OCI-LY1 (cell line): ENCODE measurements at regions not wholly inside any gene's neighbourhood (a gene's known extent, or its start where the extent isn't known, plus 50 kb on each side); places are given as distances from the start of the nearest gene placed in this dataset.

Source experiments
- H2AFZ ChIP-seq: fragments of 200-600 bp; sonication (generic), shearing (Covaris generic); 2 replicates; pipeline ENCODE4 v1.6.0; 2014; ENCODE audit warnings: antibody characterized with exemption, mild to moderate bottlenecking, low read length
- H3F3A ChIP-seq: fragments of 200-600 bp; sonication (generic), shearing (Covaris generic); 2 replicates; pipeline ENCODE4 v1.6.0; 2014; ENCODE audit warnings: mild to moderate bottlenecking, antibody characterized with exemption, low read length, moderate library complexity; ENCODE audit not compliant: insufficient read depth
- H3K27ac ChIP-seq: fragments of 200-600 bp; sonication (generic); 2 replicates; pipeline ENCODE4 v1.5.1; 2014; ENCODE audit warnings: low read length, mixed run types, mild to moderate bottlenecking, low read depth; ENCODE audit not compliant: poor library complexity, severe bottlenecking
- H3K27me3 ChIP-seq: fragments of 200-600 bp; sonication (generic); 2 replicates; pipeline ENCODE4 v1.6.0; 2014; ENCODE audit warnings: antibody characterized with exemption, mild to moderate bottlenecking, low read length, moderate library complexity; ENCODE audit not compliant: insufficient read depth
- H3K36me3 ChIP-seq: fragments of 200-600 bp; sonication (generic); 2 replicates; pipeline ENCODE4 v1.6.1; 2014; ENCODE audit warnings: mild to moderate bottlenecking, antibody characterized with exemption, low read length, moderate library complexity, mixed read lengths; ENCODE audit not compliant: insufficient read depth
- H3K4me1 ChIP-seq: fragments of 200-600 bp; sonication (generic); 2 replicates; pipeline ENCODE4 v1.5.1; 2014; ENCODE audit warnings: mild to moderate bottlenecking, low read length, moderate library complexity; ENCODE audit not compliant: insufficient read depth, severe bottlenecking
- H3K4me2 ChIP-seq: fragments of 200-600 bp; sonication (generic), shearing (Covaris generic); 2 replicates; pipeline ENCODE4 v1.6.1; 2014; ENCODE audit warnings: low read length
- H3K4me3 ChIP-seq: fragments of 200-600 bp; sonication (generic); 2 replicates; pipeline ENCODE4 v1.5.1; 2014; ENCODE audit warnings: low read length, low read depth, mild to moderate bottlenecking, mixed read lengths; ENCODE audit not compliant: poor library complexity, severe bottlenecking
- H3K79me2 ChIP-seq: fragments of 200-600 bp; shearing (Covaris generic); 2 replicates; pipeline ENCODE4 v1.6.1; 2016; ENCODE audit warnings: mixed run types, low read length, mixed read lengths; ENCODE audit not compliant: insufficient read depth
- H3K9ac ChIP-seq: fragments of 200-600 bp; sonication (generic), shearing (Covaris generic); 2 replicates; pipeline ENCODE4 v1.6.1; 2014; ENCODE audit warnings: mild to moderate bottlenecking, low read length, mixed read lengths
- H3K9me2 ChIP-seq: fragments of 200-600 bp; sonication (generic), shearing (Covaris generic); 2 replicates; pipeline ENCODE4 v1.6.1; 2014; ENCODE audit warnings: low read depth, mild to moderate bottlenecking, low read length, mixed read lengths
- H3K9me3 ChIP-seq: fragments of 200-600 bp; shearing (Covaris generic); 2 replicates; pipeline ENCODE4 v1.6.1; 2014; ENCODE audit warnings: low read length, mixed read lengths
- H4K20me1 ChIP-seq: fragments of 200-600 bp; sonication (generic), shearing (Covaris generic); 2 replicates; pipeline ENCODE4 v1.6.0; 2016; ENCODE audit warnings: mild to moderate bottlenecking, low read length; ENCODE audit not compliant: insufficient read depth
- CTCF ChIP-seq: fragments of 200-600 bp; sonication (generic), shearing (Covaris generic); IDR thresholded peaks from 2 replicates; pipeline ENCODE4 v1.5.1; 2017; ENCODE audit warnings: mild to moderate bottlenecking, antibody characterized with exemption, low read length, moderate library complexity, mixed read lengths
- EZH2 ChIP-seq: fragments of 200-600 bp; sonication (generic), shearing (Covaris generic); IDR thresholded peaks from 2 replicates; pipeline ENCODE4 v1.8.0; 2017; ENCODE audit warnings: borderline replicate concordance, mixed run types, mild to moderate bottlenecking, antibody characterized with exemption, low read length, moderate library complexity, mixed read lengths

DNA sequence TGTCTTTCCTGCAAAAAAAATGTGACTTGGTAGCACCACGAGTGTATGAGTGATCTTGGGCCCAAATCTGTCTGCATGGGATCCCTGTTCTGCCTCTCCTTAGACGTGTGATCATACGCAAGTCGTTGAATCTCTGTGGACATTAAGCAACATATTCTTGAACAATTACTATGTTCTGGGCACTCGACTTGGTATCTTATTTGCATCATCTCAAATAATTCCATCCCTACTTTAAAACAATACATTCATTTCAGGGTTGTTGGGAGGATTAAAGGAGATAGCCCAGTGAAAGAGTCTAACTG, 145.4 kb upstream of the CPEB2 start:
- Histone ChIP-seq H2AFZ (no peak overlapping the region), H3K36me3 (no peaks in the 10 kb centered on the region), H3K4me2 (no peak overlapping the region), H3K9ac (no peak overlapping the region), H3K27ac (no peak overlapping the region), H4K20me1 (no peaks in the 10 kb centered on the region), H3K79me2 (no peaks in the 10 kb centered on the region), H3K9me3 (no peaks in the 10 kb centered on the region), H3K4me3 (no peak overlapping the region), H3K9me2 (no peaks in the 10 kb centered on the region), H3F3A (no peaks in the 10 kb centered on the region), H3K27me3 (no peaks in the 10 kb centered on the region), H3K4me1 (no peaks in the 10 kb centered on the region)
- TF ChIP-seq CTCF = no peak
- TF ChIP-seq EZH2 = no peak

GRCh38 chr4:14857475-14857874, 144.8 kb upstream of the CPEB2 start:
- no peaks in the 10 kb centered on the region for H4K20me1 ChIP-seq
- H3K27me3 ChIP-seq = no peaks in the 10 kb centered on the region
- TF ChIP-seq EZH2 = no peak
- no peak for TF ChIP-seq CTCF
- no peaks in the 10 kb centered on the region for H3F3A ChIP-seq
- no peak overlapping the region for H3K9ac ChIP-seq
- H3K9me2 ChIP-seq = no peaks in the 10 kb centered on the region
- H2AFZ ChIP-seq = no peak overlapping the region
- H3K9me3 ChIP-seq = no peaks in the 10 kb centered on the region
- H3K27ac ChIP-seq = no peak overlapping the region
- no peaks in the 10 kb centered on the region for H3K36me3 ChIP-seq
- H3K79me2 ChIP-seq = no peaks in the 10 kb centered on the region
- H3K4me2 ChIP-seq = no peak overlapping the region
- H3K4me3 ChIP-seq = no peak overlapping the region
- no peaks in the 10 kb centered on the region for H3K4me1 ChIP-seq

- Histone ChIP-seq H3K27ac (no peak overlapping the region), H3K9me3 (no peaks in the 10 kb centered on the region), H3K79me2 (no peaks in the 10 kb centered on the region), H3K4me3 (no peak overlapping the region), H3K27me3 (no peaks in the 10 kb centered on the region), H4K20me1 (no peaks in the 10 kb centered on the region), H3F3A (no peaks in the 10 kb centered on the region), H3K4me2 (no peak overlapping the region), H3K9me2 (no peaks in the 10 kb centered on the region), H3K9ac (no peak overlapping the region), H2AFZ (no peak overlapping the region), H3K4me1 (no peaks in the 10 kb centered on the region), H3K36me3 (no peaks in the 10 kb centered on the region)
- TF ChIP-seq EZH2 = no peak
- TF ChIP-seq CTCF = no peak
Observed at GRCh38 chr4:14857981-14858380, 144.3 kb upstream of the CPEB2 start.
